GM10847 (cell line): ENCODE measurements at regions not wholly inside any gene's neighbourhood (a gene's known extent, or its start where the extent isn't known, plus 50 kb on each side); places are given as distances from the start of the nearest gene placed in this dataset.

Source experiments
- POLR2A ChIP-seq: IDR thresholded peaks from 2 replicates; pipeline ENCODE4 v1.6.1; 2011; ENCODE audit not compliant: insufficient read length; ENCODE audit errors: extremely low read depth

DNA sequence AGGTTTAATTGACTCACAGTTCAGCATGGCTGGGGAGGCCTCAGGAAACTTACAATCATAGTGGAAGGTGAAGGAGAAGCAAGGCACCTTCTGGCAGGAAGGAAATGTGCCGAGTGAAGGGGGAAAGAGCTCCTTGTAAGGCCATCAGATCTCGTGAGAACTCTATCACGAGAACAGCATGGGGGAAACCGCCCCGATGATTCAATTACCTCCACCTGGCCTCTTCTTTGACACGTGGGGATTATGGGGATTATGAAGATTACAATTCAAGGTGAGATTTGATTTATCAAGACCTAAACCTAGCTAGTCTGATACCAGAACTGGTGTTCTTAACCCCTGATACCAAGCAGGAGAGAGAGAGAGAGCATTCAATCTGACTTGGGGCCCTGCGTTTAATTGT is 258.7 kb downstream of the PTEN start:
- TF ChIP-seq POLR2A: no peak

DNA sequence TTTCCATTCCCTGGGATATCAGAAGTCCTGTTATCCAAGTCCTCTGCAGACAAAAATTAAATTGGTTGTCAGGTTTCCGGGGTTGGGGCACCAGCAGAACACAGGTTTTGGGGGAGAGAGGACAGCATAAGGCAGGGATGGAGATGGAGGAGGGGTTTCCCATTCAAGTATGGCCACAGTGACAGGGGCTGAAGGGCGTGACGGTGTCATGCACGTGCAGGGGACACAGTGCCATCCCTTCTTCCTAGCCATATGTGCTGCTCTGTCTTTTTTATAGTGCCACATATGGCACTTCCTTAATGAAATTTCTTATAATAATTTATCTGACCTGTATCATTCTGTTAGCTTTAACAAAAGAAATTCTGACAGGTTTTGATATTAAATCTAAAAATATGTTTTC is 259.2 kb downstream of the PTEN start:
- TF ChIP-seq POLR2A: no peak

DNA sequence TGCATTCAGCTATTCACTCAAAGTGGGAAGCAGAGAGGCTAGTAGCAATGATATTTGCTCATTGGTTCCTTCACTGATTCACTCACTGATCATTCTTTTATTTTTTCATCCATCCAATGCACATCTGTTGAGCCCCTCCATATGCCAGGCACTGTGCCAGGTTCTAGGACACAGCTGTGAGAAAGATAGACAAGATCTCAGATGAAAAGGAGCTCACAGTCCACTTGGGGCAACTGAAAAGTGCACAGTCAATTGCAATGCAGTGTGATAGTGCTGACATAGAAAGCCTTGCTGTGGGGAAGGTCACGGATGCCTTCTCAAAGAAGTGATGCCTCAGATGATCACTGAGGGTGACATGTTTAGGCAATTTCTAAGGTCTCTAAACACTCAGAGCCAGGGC is 262.3 kb downstream of the PTEN start:
- TF ChIP-seq POLR2A: no peak

DNA sequence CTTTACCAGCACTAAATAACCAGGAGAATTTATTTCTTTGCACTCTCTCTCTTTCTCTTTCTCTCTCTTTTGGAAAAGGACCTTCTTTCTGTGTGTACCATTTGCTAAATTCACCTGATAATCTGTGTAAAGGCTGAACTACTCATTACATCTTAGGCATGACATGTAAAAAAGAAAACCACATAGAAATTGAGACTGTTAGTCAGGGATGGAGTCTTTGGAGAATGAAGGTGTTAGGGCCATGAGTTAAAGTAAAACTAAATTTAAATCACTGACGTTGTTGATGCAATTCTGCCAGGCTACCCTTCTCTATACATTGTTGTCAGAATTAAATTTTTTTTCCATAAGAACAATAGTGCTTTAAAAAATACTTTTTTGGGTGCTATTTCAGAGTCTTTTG is 263.3 kb downstream of the PTEN start:
- no peak for TF ChIP-seq POLR2A

DNA sequence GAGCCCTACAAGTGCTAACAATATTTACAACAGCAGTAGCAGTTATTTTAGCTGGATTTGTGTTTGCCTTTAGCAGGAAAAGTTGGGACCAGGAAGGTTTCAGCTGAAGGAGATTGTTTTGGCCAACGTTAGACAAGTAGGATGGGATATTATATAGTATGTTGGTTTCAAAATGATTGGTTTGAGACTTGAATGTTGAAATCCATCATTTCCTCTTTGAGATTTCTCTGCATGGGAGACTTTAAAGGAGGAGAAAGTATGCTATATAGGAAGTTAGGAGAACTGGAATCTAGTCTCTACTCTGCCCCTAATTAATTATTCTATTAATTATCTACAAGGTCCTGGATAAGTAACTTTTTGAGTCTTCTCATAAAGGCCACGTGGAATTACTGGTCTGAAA is 263.8 kb downstream of the PTEN start:
- no peak for TF ChIP-seq POLR2A

DNA sequence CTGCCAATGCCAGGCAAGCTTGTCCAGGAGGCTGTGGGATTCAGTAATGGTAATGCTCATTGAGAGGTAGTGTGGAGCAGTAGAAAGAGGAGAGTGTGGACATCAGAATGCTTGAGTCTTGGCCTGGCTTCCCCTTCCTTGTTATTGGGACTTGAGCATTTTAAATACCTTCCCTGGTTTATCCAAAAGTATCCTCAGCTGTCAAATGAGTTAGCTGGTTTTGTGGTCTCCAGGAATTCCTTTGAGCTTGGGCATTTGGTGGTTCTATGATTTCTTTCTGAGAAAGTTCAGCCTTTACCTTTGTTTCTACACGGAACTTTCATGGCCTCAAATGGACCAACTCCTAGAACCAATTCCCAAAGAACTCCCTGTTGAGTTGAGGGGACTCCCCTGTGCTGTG is 264.3 kb downstream of the PTEN start:
- TF ChIP-seq POLR2A: no peak

DNA sequence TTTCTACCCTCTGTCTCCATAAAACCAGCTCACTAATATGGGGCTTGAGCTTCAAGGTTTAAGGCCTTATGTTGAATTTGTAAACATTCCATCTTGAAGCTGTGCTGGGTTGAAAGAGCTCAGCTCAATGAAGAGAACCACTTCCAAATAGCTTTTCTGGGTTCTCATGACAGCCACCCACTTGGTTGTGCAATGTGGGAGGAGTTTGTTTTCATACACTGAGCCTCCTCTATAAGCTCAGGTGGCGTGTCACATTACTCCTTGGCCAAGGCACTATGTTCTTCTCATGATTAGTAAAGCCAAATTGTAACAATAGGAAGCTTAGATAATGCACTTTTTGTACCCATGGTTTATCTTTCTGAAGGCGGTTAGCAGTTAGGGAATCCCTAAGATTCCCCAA is 265.6 kb downstream of the PTEN start:
- no peak for TF ChIP-seq POLR2A

DNA sequence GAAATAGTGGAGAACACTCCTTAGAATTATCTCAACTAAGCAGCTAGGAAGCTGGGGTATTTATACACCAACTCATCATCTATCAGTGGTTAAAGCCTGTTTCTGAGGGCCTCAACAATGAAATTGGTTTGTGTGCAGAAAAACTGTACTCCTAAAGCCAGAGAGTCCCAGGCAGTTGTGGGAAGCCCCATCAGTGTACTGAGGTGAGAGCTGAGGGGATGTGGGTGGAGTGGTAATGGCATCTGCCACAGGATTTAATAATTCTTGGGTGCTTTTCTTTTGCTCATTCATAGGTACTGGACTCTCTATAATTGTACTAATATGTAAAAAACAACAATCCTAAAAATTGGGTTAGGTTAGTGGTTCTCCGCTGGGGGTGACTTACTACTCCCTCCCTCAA is 267.5 kb downstream of the PTEN start:
- TF ChIP-seq POLR2A: no peak

DNA sequence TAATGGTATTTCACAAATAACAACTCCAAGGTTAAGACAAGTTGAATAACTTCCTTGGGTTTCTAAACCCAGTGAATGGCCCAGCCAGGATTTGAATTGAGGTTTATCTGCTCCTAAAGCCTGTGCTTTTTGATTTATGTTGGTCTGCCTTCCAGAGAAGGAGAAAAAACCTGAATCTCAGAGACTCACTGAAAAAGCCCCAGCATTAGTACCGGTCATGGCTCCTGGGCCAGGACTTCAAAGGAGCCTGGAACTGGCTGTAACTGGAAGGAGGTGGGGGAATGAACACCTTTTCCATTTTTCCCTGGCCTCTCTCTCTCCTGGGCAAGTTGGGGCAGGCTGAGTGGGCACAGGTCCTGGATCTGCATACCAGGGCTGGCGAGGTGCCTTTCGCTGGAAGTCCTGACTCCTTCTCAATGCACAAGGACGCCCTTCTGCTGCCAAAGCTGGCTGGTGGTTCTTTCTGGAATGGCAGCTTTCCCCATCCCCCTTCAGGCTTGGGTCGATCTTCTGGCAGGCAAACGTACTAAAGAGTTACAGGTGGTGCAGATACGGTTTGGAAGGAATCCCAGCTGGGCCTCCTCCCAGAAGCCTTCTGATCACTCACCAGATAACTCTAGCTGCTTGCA is 268.2 kb downstream of the PTEN start:
- no peak for TF ChIP-seq POLR2A

DNA sequence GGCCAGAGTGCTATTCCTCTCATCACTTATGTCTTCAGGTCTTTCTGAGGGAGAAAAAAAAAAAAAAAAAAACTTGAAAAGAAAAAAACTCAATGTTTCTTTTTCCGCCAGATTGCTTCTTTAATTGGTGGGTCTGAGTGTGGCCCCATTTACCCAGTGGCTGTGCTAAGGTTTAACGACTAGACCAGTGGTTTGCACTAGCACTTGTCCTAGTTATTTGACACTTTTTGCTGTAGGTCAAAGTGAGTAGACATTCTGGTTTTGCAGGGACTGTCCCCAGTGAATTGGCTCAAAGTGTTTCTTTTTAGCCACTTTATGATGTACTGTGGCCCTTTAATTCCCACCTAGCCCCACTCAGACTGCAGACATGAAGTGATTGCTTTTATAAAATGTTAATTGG is 273.3 kb downstream of the PTEN start:
- no peak for TF ChIP-seq POLR2A

DNA sequence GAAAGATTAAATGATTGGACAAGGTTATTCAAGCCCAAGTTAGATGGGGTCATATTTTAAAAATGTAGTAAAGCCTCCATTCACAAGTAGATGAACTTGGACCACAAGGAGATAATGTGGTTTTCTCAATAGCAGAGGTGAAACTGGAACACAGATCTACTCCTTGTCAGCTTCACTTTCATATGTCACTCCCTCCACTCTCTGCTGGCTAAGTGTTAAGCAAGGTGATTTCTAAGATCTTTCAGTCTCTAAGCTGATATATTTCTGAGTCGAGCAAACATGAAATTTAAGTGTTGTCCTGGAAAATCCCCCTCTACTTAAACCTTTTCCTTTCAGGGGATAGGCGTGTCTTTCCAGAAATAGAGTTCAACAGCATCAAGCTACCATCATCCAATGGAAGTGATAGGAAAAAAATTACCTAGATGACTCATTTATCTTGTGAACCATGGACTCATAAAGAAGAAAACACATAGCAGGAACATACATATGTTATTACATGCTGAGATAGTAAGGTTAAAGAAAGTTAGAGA is 275.0 kb downstream of the PTEN start:
- no peak for TF ChIP-seq POLR2A

DNA sequence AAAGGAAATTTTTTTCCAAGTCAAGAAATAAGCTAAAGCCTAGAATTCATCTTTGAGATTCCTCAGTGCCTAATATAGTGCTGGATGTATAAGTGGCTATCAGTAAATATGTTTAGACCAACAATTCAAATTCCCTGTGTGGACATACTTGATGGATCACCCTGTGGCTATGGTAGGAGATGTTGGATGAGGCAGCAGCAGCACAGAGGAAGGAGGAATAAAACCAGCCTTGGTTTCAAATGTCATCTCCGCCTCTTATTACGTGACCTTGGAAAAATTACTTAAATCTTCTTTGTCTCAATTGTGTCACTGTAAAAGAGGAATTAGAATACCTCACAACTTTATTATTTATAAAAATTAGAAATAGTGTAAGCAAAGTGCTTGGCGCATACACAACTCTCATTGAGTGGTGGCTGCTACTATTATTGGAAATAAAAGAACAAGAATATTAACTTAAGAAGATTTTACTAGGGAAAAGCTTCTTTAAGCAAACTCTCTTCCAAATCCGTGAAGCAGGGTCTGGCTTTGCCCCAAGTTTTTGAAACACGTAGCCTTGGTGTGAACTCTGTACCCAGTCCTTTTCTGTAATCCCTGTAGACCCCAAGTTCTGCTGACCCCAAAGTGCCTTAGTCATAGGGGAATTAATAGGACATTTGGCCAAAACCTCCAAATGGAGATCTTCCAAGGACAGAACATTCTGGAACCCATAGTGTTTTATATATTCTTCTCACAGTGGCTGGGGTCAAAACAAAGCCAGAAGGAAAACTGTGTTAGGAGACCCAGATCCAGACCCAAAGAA is 283.8 kb downstream of the PTEN start:
- TF ChIP-seq POLR2A: no peak

DNA sequence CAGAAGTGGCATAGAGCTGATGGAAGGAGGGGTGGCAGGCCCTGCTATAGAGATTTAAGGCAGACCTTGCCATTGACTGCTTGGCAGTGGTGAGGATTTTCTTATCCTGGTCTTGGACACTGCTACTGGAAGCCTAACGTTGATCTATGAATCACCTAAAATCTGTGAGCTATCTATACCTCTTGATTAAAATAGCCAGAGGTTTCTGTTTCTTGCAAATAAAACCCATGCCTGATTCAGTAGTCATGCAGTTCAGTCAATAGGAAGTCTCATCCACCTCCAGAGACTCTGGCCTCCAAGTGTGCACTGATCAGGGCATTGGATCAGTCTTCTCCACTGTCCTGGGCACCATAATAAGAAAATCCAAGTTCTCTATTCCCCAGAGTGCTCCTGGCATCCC is 286.5 kb downstream of the PTEN start:
- no peak for TF ChIP-seq POLR2A

DNA sequence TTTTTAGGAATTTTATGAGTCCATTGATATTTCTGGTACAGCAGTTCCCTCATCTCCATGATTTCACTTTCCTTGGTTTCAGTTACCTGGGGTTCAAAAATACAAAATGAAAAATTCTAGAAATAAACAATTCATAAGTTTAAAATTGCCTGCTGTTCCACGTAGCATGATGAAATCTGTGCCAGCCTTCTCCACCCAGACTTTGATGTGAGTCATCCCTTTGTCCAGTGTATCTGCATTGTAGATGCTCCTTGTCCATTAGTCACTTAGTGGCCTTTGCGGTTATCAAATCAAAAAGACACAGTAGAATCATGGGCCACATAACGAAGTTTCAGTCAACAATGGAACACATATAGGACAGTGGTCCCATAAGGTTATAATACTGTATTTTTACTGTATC is 286.9 kb downstream of the PTEN start:
- no peak for TF ChIP-seq POLR2A

DNA sequence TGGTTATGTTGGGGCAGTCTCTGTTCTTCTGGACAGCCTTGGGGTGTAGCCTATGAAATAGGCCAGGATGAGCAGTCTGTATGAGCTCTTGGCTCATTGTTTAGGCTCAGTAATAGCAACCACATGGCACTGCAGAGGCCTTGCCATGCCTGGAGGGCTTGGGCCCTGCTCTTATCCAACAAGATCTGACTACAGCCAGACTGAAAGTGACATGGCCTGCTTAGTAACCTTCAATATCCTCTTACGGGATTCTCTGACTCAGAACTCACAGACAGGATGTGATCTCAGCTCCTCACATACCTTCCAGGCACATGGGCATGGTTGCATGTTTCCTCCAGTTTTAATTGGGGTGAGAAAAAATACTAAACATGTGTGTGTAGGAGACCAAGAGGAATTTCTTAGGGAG is 289.3 kb downstream of the PTEN start:
- TF ChIP-seq POLR2A: no peak

DNA sequence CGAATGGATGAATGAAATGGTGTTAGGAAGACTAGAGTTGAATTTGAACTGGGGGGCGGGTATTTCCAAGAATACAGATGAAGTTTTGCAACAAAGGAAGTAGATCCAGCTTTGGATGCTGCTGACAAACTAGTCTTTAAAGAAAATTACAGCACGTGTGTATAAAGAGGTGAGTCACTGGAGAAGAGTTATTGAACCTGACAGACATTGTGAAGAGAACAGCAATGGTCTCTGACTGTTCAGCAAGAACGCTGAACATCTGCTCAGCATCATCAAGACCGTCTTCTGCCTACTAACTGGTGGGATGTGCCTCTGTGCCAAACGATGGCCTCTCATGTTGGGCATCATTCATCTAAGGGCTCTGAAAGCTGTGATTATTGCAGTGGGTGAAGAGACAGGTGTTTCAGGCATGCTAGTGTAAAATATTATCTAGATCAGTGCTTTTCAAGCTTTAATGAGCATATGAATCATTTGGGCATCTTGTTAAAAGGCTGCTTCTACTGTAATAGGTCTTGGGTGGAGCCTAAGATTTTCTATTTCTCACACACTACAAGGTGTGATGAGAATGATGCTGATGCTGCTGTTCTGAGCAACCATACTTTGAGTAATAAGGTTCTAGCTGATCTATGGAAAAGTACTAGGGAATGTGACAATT is 291.3 kb downstream of the PTEN start:
- TF ChIP-seq POLR2A: no peak

DNA sequence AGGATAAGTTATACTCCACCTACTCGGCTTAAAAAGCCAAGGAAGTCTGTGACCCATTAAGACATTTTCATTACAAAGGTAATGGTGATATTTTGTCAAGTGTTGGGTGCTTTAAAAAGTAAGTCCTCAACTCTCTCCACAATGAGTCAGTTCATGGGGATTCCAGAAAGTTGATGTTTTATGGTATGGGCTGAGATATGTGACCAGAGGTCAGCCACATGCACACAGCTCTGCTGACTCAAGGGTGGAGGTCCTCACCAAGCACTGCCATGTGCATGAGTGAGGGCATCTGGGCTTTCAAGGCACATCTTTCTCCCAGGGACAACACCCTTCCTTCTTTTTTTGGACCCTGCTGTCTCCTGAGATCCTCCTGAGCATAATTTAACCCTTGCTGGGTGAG is 292.9 kb downstream of the PTEN start:
- TF ChIP-seq POLR2A: no peak

DNA sequence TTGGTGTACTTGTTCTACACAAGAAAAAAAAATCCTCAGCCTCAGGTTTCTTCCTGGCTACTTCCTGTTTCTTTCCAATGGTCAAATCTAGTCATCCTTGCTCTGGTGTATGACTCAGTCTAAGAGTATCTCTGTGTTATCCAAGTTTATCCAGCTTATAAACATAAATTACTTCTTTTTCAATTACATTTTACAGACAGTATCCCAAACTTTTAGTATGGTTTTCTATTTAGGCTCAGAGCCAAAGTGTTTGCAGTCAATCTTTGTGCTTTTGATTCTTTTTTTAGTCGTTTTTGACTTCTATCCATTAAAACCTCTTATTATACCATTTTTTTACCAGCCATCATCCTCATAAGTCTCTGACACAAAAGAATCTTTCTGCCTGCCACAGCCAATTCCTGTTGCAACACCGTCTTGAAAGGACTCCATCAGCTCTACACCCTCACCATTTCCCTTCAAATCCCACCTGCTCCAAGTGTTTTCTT is 294.6 kb downstream of the PTEN start:
- TF ChIP-seq POLR2A: no peak
